ENCODE measurements at regions not wholly inside any gene's neighbourhood (a gene's known extent, or its start where the extent isn't known, plus 50 kb on each side); places are given as distances from the start of the nearest gene placed in this dataset.

DNA sequence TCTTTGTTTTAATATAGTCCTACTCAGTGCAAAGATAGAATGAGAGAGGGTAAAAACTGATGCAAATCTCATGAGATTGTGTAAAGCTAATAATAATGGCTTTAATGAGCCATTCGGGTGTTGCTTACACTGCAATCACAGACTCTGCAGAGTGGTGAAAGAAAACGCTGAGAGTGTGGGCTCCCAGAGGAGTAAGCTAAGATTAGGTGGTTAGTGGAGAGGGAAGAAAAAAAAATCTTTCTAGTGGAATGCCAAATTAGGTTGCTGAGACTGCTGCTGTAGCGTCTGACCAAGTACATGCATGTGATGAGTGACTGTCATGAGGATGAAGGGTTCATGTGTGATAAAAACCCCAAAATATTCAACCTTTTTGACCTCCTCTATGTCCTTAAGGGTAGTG, 645.9 kb upstream of the ADGRL4 start:
- H3K36me3 ChIP-seq = no peaks in the 10 kb centered on the region
- no peak overlapping the region for H3K4me3 ChIP-seq
- intact Hi-C loops (cut with DNase I) = no loop called here
- no peak for TF ChIP-seq POLR2A (IDR thresholded peaks at IDR 0.05)
- TF ChIP-seq, protein P1, sequence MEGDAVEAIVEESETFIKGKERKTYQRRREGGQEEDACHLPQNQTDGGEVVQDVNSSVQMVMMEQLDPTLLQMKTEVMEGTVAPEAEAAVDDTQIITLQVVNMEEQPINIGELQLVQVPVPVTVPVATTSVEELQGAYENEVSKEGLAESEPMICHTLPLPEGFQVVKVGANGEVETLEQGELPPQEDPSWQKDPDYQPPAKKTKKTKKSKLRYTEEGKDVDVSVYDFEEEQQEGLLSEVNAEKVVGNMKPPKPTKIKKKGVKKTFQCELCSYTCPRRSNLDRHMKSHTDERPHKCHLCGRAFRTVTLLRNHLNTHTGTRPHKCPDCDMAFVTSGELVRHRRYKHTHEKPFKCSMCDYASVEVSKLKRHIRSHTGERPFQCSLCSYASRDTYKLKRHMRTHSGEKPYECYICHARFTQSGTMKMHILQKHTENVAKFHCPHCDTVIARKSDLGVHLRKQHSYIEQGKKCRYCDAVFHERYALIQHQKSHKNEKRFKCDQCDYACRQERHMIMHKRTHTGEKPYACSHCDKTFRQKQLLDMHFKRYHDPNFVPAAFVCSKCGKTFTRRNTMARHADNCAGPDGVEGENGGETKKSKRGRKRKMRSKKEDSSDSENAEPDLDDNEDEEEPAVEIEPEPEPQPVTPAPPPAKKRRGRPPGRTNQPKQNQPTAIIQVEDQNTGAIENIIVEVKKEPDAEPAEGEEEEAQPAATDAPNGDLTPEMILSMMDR (IDR thresholded peaks at IDR 0.05) = no peak
- 38 to 45% methylated on average over 3 of the region's 3 CpGs for WGBS, 2 donors
- H3K27me3 ChIP-seq = no peaks in the 10 kb centered on the region
- H3K4me1 ChIP-seq = no peaks in the 10 kb centered on the region
- H3K9me3 ChIP-seq = no peaks in the 10 kb centered on the region
- H3K27ac ChIP-seq = no peak overlapping the region
- DNase-seq = no peak

GRCh38 chr1:79648126-79648525, 641.6 kb upstream of the ADGRL4 start:
- H3K4me1 ChIP-seq = no peaks in the 10 kb centered on the region
- no peak for TF ChIP-seq POLR2A (IDR thresholded peaks at IDR 0.05)
- TF ChIP-seq, protein P1 (IDR thresholded peaks at IDR 0.05) = no peak
- H3K27me3 ChIP-seq = no peaks in the 10 kb centered on the region
- H3K9me3 ChIP-seq = no peaks in the 10 kb centered on the region
- 93 to 100% methylated on average over 1 of the region's 1 CpG for WGBS, 2 donors
- no peak overlapping the region for H3K4me3 ChIP-seq
- no peak for DNase-seq
- no peaks in the 10 kb centered on the region for H3K36me3 ChIP-seq
- intact Hi-C loops (cut with DNase I) = no loop called here
- H3K27ac ChIP-seq = no peak overlapping the region

- Histone ChIP-seq H3K4me3 (no peak overlapping the region), H3K4me1 (no peaks in the 10 kb centered on the region), H3K9me3 (no peaks in the 10 kb centered on the region), H3K36me3 (no peaks in the 10 kb centered on the region), H3K27me3 (no peaks in the 10 kb centered on the region), H3K27ac (no peak overlapping the region)
- 38 to 50% methylated on average over 3 of the region's 3 CpGs for WGBS, 2 donors
- intact Hi-C loops (cut with DNase I) = no loop called here
- no peak for DNase-seq
- no peak for TF ChIP-seq POLR2A (IDR thresholded peaks at IDR 0.05)
- TF ChIP-seq, protein P1 (IDR thresholded peaks at IDR 0.05) = no peak
Observed at GRCh38 chr1:79646880-79647279, 640.4 kb upstream of the ADGRL4 start.

- Histone ChIP-seq H3K4me3 (no peak overlapping the region), H3K27me3 (no peaks in the 10 kb centered on the region), H3K27ac (no peak overlapping the region), H3K9me3 (no peaks in the 10 kb centered on the region), H3K36me3 (no peaks in the 10 kb centered on the region), H3K4me1 (no peaks in the 10 kb centered on the region)
- TF ChIP-seq POLR2A (IDR thresholded peaks at IDR 0.05) = no peak
- TF ChIP-seq, protein P1 (IDR thresholded peaks at IDR 0.05) = no peak
- no peak for DNase-seq
- WGBS, 2 donors = 75 to 96% methylated on average over 2 of the region's 2 CpGs
- intact Hi-C loops (cut with DNase I) = no loop called here
Observed at GRCh38 chr1:79638382-79638781, 631.9 kb upstream of the ADGRL4 start.

GRCh38 chr1:79633456-79633855, 626.9 kb upstream of the ADGRL4 start:
- Histone ChIP-seq H3K27me3 (no peaks in the 10 kb centered on the region), H3K9me3 (no peaks in the 10 kb centered on the region), H3K4me1 (no peaks in the 10 kb centered on the region), H3K27ac (no peak overlapping the region), H3K4me3 (no peak overlapping the region), H3K36me3 (no peaks in the 10 kb centered on the region)
- WGBS, 2 donors = 68 to 87% methylated on average over 1 of the region's 1 CpG
- no peak for TF ChIP-seq POLR2A (IDR thresholded peaks at IDR 0.05)
- DNase-seq = no peak
- intact Hi-C loops (cut with DNase I) = no loop called here

DNA sequence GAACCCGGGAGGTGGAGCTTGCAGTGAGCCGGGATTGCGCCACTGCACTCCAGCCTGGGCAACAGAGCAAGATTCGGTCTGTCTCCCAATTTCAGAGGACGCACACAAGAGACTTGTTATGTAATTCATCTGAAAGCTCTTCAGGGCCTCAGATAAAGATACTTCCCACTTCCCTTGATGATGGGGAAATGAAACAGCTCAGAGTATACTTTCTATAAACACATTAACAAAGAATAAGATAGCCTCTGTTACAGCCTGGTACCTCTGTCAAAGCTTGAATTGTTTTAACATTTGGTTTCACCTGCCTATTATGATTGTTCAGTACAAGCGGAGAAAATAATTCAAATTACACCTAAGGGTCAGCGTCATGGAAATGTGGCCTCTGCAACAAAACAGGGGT, 622.9 kb upstream of the ADGRL4 start:
- Histone ChIP-seq H3K27me3 (no peaks in the 10 kb centered on the region), H3K4me3 (no peak overlapping the region), H3K36me3 (no peaks in the 10 kb centered on the region), H3K27ac (no peak overlapping the region), H3K4me1 (no peaks in the 10 kb centered on the region), H3K9me3 (no peaks in the 10 kb centered on the region)
- 91 to 94% methylated on average over 6 to 7 of the region's 7 CpGs for WGBS, 2 donors
- TF ChIP-seq POLR2A (IDR thresholded peaks at IDR 0.05) = no peak
- TF ChIP-seq, protein P1 (IDR thresholded peaks at IDR 0.05) = no peak
- DNase-seq = no peak
- intact Hi-C loops (cut with DNase I) = no loop called here
